Liver (tissue), 3 donors: ENCODE measurements at regions not wholly inside any gene's neighbourhood (a gene's known extent, or its start where the extent isn't known, plus 50 kb on each side); places are given as distances from the start of the nearest gene placed in this dataset.

Experiments
- EGR1 ChIP-seq, 2 donors: IDR thresholded peaks; 2 replicates each; pipeline ENCODE4 v1.6.1; 2016 to 2018; ENCODE audit warnings: antibody characterized with exemption in 2 of 2, low read depth in 2 of 2
- GABPA ChIP-seq, 2 donors: IDR thresholded peaks in 1 of 2; conservative IDR thresholded peaks in 1 of 2; 2 replicates each; pipeline ENCODE4 v1.6.1; 2016; ENCODE audit warnings: antibody characterized with exemption in 2 of 2, mild to moderate bottlenecking in 1 of 2, moderate library complexity in 1 of 2
- HNF4A ChIP-seq, 2 donors: conservative IDR thresholded peaks; 2 replicates each; pipeline ENCODE4 v1.6.1; 2016; ENCODE audit warnings: antibody characterized with exemption in 2 of 2, mild to moderate bottlenecking in 2 of 2
- JUND ChIP-seq, 2 donors: IDR thresholded peaks; 2 replicates each; pipeline ENCODE4 v1.6.1; 2016; ENCODE audit warnings: antibody characterized with exemption in 2 of 2
- NR2F2 ChIP-seq: IDR thresholded peaks from 2 replicates; pipeline ENCODE4 v1.6.1; 2016; ENCODE audit warnings: antibody characterized with exemption
- RAD21 ChIP-seq, 2 donors: IDR thresholded peaks; 2 replicates each; pipeline ENCODE4 v1.6.1; 2016; ENCODE audit warnings: antibody characterized with exemption in 2 of 2, mild to moderate bottlenecking in 2 of 2
- SP1 ChIP-seq: IDR thresholded peaks from 2 replicates; pipeline ENCODE4 v1.6.1; 2018; ENCODE audit warnings: antibody characterized with exemption, mild to moderate bottlenecking
- TAF1 ChIP-seq: conservative IDR thresholded peaks from 2 replicates; pipeline ENCODE4 v1.6.1; 2016; ENCODE audit warnings: antibody characterized with exemption, mild to moderate bottlenecking
- YY1 ChIP-seq: IDR thresholded peaks from 2 replicates; pipeline ENCODE4 v1.6.1; 2016; ENCODE audit warnings: antibody characterized with exemption, mild to moderate bottlenecking
- TF ChIP-seq, protein P1 (sequence below): fragments of 150-350 bp; IDR thresholded peaks from 2 replicates; pipeline ENCODE4 v1.5.1; 2017; ENCODE audit warnings: improper control_type of control experiment, low read depth, low read length; ENCODE audit not compliant: missing input control
- TF ChIP-seq, protein P2 (sequence below): IDR thresholded peaks from 2 replicates; pipeline ENCODE4 v1.6.1; 2016; ENCODE audit warnings: antibody characterized with exemption
- TF ChIP-seq, protein P3 (sequence below): IDR thresholded peaks from 2 replicates; pipeline ENCODE4 v1.6.1; 2016; ENCODE audit warnings: antibody characterized with exemption, mild to moderate bottlenecking
- TF ChIP-seq, protein P4 (sequence below): IDR thresholded peaks from 2 replicates; pipeline ENCODE4 v1.6.1; 2016; ENCODE audit warnings: antibody characterized with exemption
- TF ChIP-seq, protein P5 (sequence below): IDR thresholded peaks from 2 replicates; pipeline ENCODE4 v1.6.1; 2016; ENCODE audit warnings: antibody characterized with exemption
- donor health status: healthy.
- donor health status: healthy.

DNA sequence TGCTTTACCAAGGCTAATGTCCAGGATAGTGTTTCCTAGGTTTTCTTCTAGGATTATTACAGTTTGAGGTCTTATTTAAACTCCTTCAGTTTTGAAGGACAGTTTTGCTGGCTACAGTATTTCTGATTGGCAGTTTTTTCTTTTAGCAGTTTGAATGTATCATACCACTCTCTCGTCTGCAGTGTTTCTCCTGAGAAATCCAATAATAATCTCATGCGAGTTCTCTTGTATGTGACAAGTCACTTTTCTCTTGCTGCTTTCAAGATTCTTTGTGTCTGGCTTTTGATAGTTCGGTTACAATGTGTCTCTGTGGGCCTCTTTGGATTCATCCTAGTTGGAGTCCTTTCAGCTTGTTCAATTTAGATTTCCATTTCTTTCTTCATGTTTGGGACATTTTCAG is 53.0 kb upstream of the EHHADH start:
- TF ChIP-seq, protein P1, sequence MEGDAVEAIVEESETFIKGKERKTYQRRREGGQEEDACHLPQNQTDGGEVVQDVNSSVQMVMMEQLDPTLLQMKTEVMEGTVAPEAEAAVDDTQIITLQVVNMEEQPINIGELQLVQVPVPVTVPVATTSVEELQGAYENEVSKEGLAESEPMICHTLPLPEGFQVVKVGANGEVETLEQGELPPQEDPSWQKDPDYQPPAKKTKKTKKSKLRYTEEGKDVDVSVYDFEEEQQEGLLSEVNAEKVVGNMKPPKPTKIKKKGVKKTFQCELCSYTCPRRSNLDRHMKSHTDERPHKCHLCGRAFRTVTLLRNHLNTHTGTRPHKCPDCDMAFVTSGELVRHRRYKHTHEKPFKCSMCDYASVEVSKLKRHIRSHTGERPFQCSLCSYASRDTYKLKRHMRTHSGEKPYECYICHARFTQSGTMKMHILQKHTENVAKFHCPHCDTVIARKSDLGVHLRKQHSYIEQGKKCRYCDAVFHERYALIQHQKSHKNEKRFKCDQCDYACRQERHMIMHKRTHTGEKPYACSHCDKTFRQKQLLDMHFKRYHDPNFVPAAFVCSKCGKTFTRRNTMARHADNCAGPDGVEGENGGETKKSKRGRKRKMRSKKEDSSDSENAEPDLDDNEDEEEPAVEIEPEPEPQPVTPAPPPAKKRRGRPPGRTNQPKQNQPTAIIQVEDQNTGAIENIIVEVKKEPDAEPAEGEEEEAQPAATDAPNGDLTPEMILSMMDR: no peak
- TF ChIP-seq, protein P2, sequence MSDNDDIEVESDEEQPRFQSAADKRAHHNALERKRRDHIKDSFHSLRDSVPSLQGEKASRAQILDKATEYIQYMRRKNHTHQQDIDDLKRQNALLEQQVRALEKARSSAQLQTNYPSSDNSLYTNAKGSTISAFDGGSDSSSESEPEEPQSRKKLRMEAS: no peak
- TF ChIP-seq, protein P3, sequence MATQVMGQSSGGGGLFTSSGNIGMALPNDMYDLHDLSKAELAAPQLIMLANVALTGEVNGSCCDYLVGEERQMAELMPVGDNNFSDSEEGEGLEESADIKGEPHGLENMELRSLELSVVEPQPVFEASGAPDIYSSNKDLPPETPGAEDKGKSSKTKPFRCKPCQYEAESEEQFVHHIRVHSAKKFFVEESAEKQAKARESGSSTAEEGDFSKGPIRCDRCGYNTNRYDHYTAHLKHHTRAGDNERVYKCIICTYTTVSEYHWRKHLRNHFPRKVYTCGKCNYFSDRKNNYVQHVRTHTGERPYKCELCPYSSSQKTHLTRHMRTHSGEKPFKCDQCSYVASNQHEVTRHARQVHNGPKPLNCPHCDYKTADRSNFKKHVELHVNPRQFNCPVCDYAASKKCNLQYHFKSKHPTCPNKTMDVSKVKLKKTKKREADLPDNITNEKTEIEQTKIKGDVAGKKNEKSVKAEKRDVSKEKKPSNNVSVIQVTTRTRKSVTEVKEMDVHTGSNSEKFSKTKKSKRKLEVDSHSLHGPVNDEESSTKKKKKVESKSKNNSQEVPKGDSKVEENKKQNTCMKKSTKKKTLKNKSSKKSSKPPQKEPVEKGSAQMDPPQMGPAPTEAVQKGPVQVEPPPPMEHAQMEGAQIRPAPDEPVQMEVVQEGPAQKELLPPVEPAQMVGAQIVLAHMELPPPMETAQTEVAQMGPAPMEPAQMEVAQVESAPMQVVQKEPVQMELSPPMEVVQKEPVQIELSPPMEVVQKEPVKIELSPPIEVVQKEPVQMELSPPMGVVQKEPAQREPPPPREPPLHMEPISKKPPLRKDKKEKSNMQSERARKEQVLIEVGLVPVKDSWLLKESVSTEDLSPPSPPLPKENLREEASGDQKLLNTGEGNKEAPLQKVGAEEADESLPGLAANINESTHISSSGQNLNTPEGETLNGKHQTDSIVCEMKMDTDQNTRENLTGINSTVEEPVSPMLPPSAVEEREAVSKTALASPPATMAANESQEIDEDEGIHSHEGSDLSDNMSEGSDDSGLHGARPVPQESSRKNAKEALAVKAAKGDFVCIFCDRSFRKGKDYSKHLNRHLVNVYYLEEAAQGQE: no peak
- no peak for TF ChIP-seq EGR1 (IDR thresholded peaks at IDR 0.05; ENCODE audit: low read depth in 2 of 2)
- TF ChIP-seq RAD21 (IDR thresholded peaks at IDR 0.05): no peak
- TF ChIP-seq HNF4A (conservative IDR thresholded peaks at IDR 0.05): no peak
- no peak for TF ChIP-seq YY1
- no peak for TF ChIP-seq GABPA (IDR thresholded peaks at IDR 0.05 in 1 of 2, conservative IDR thresholded peaks at IDR 0.05 in 1 of 2)
- TF ChIP-seq, protein P4, sequence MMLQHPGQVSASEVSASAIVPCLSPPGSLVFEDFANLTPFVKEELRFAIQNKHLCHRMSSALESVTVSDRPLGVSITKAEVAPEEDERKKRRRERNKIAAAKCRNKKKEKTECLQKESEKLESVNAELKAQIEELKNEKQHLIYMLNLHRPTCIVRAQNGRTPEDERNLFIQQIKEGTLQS: no peak
- no peak for TF ChIP-seq SP1
- no peak for TF ChIP-seq TAF1
- TF ChIP-seq JUND (IDR thresholded peaks at IDR 0.05): no peak
- no peak for TF ChIP-seq NR2F2
- TF ChIP-seq, protein P5, sequence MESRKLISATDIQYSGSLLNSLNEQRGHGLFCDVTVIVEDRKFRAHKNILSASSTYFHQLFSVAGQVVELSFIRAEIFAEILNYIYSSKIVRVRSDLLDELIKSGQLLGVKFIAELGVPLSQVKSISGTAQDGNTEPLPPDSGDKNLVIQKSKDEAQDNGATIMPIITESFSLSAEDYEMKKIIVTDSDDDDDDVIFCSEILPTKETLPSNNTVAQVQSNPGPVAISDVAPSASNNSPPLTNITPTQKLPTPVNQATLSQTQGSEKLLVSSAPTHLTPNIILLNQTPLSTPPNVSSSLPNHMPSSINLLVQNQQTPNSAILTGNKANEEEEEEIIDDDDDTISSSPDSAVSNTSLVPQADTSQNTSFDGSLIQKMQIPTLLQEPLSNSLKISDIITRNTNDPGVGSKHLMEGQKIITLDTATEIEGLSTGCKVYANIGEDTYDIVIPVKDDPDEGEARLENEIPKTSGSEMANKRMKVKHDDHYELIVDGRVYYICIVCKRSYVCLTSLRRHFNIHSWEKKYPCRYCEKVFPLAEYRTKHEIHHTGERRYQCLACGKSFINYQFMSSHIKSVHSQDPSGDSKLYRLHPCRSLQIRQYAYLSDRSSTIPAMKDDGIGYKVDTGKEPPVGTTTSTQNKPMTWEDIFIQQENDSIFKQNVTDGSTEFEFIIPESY: no peak
